Neural progenitor cell (in vitro differentiated cells): ENCODE measurements at regions not wholly inside any gene's neighbourhood (a gene's known extent, or its start where the extent isn't known, plus 50 kb on each side); places are given as distances from the start of the nearest gene placed in this dataset.

Experiments
- DNase-seq: peaks from one replicate; pipeline ENCODE4 v3.0.0-alpha.2; 2016; ENCODE audit warnings: low spot score
- H2AFZ ChIP-seq: fragments of 200-600 bp; sonication (generic); replicated peaks from 2 replicates; pipeline ENCODE4 v1.6.1; 2016; ENCODE audit warnings: antibody characterized with exemption
- H3F3A ChIP-seq: fragments of 200-600 bp; sonication (generic); 2 replicates; pipeline ENCODE4 v1.6.1; 2016; ENCODE audit warnings: antibody characterized with exemption, low read depth
- H3K27ac ChIP-seq: fragments of 200-600 bp; sonication (generic); 2 replicates; pipeline ENCODE4 v1.5.1; 2016; ENCODE audit warnings: mild to moderate bottlenecking
- H3K27me3 ChIP-seq: fragments of 200-600 bp; sonication (generic); 2 replicates; pipeline ENCODE4 v1.6.1; 2016; ENCODE audit warnings: mild to moderate bottlenecking, moderate library complexity
- H3K36me3 ChIP-seq: fragments of 200-600 bp; sonication (generic); 2 replicates; pipeline ENCODE4 v1.5.1; 2016
- H3K4me1 ChIP-seq: fragments of 200-600 bp; sonication (generic); 2 replicates; pipeline ENCODE4 v1.6.1; 2016; ENCODE audit warnings: mixed run types
- H3K4me2 ChIP-seq: fragments of 200-600 bp; sonication (generic); 2 replicates; pipeline ENCODE4 v1.6.1; 2016
- H3K4me3 ChIP-seq: fragments of 200-600 bp; sonication (generic); 2 replicates; pipeline ENCODE4 v1.5.1; 2016
- H3K79me2 ChIP-seq: fragments of 200-600 bp; sonication (generic); 2 replicates; pipeline ENCODE4 v1.6.1; 2016; ENCODE audit warnings: low read depth
- H3K9ac ChIP-seq: fragments of 200-600 bp; sonication (generic); 2 replicates; pipeline ENCODE4 v1.6.1; 2016
- H3K9me3 ChIP-seq: fragments of 200-600 bp; sonication (generic); 2 replicates; pipeline ENCODE4 v1.5.1; 2016; ENCODE audit warnings: low read depth
- H4K20me1 ChIP-seq: fragments of 200-600 bp; sonication (generic); 2 replicates; pipeline ENCODE4 v1.6.1; 2016; ENCODE audit warnings: low read depth
- H3K27ac Mint-ChIP-seq: 3 replicates; pipeline ENCODE4 v1.8.0; 2021; ENCODE audit warnings: mixed read lengths
- H3K27me3 Mint-ChIP-seq: 2 replicates; pipeline ENCODE4 v1.8.0; 2022; ENCODE audit warnings: low read depth, mild to moderate bottlenecking, inconsistent platforms, moderate library complexity, mixed read lengths; ENCODE audit not compliant: insufficient read depth
- H3K36me3 Mint-ChIP-seq: 3 replicates; pipeline ENCODE4 v1.8.0; 2021; ENCODE audit warnings: mixed read lengths
- H3K4me1 Mint-ChIP-seq: 3 replicates; pipeline ENCODE4 v1.8.0; 2021; ENCODE audit warnings: mixed read lengths
- H3K4me3 Mint-ChIP-seq: 3 replicates; pipeline ENCODE4 v1.8.0; 2021; ENCODE audit warnings: mild to moderate bottlenecking, moderate library complexity, mixed read lengths
- H3K9me3 Mint-ChIP-seq: 3 replicates; pipeline ENCODE4 v1.8.0; 2020; ENCODE audit warnings: mixed read lengths
- EZH2 ChIP-seq: fragments of 200-600 bp; sonication (generic); IDR thresholded peaks from 2 replicates; pipeline ENCODE4 v1.6.1; 2017; ENCODE audit warnings: antibody characterized with exemption, mild to moderate bottlenecking, moderate library complexity
- EZH2phosphoT487 ChIP-seq: fragments of 200-600 bp; sonication (generic); IDR thresholded peaks from 2 replicates; pipeline ENCODE4 v1.6.1; 2017; ENCODE audit warnings: antibody characterized with exemption
- TF ChIP-seq, protein P1 (sequence below): fragments of 200-600 bp; sonication (generic); IDR thresholded peaks from 2 replicates; pipeline ENCODE4 v1.5.1; 2017; ENCODE audit warnings: antibody characterized with exemption, mild to moderate bottlenecking

DNA sequence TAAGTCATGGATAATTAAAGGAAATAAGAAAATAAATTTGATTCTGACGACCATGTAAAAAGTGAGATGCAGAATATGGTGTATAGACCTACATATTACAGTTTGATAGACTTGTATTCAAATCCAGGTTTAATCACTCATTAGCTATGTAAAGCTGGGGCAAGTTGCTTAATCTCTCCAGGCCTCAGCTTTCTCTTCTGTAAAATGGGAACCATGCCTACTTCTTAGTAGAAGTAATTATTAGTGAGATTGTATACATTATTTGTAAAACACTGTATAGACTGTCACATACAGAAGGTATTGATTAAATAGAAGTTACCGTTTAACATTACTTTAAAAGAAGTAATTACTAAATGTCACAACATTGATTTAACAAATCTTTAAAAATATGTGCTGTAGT is 392.2 kb downstream of the STK39 start:
- Histone ChIP-seq H4K20me1 (no peaks in the 10 kb centered on the region), H3K9me3 (no peaks in the 10 kb centered on the region), H3K27ac (no peak overlapping the region), H3K4me2 (no peak overlapping the region), H3K4me1 (peaks cover 23% of the 10 kb centered on the region), H3F3A (peaks cover 12% of the 10 kb centered on the region), H2AFZ (no peak overlapping the region), H3K27me3 (no peaks in the 10 kb centered on the region), H3K4me3 (no peak overlapping the region), H3K36me3 (no peaks in the 10 kb centered on the region), H3K79me2 (no peaks in the 10 kb centered on the region), H3K9ac (no peak overlapping the region)
- Mint-ChIP-seq H3K4me1 (no peaks in the 10 kb centered on the region), H3K27me3 (no peaks in the 10 kb centered on the region), H3K27ac (no peak overlapping the region), H3K36me3 (no peaks in the 10 kb centered on the region), H3K9me3 (no peaks in the 10 kb centered on the region), H3K4me3 (no peak overlapping the region)
- no peak for DNase-seq
- TF ChIP-seq EZH2 = no peak
- TF ChIP-seq, protein P1, sequence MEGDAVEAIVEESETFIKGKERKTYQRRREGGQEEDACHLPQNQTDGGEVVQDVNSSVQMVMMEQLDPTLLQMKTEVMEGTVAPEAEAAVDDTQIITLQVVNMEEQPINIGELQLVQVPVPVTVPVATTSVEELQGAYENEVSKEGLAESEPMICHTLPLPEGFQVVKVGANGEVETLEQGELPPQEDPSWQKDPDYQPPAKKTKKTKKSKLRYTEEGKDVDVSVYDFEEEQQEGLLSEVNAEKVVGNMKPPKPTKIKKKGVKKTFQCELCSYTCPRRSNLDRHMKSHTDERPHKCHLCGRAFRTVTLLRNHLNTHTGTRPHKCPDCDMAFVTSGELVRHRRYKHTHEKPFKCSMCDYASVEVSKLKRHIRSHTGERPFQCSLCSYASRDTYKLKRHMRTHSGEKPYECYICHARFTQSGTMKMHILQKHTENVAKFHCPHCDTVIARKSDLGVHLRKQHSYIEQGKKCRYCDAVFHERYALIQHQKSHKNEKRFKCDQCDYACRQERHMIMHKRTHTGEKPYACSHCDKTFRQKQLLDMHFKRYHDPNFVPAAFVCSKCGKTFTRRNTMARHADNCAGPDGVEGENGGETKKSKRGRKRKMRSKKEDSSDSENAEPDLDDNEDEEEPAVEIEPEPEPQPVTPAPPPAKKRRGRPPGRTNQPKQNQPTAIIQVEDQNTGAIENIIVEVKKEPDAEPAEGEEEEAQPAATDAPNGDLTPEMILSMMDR = no peak
- no peak for TF ChIP-seq EZH2phosphoT487

DNA sequence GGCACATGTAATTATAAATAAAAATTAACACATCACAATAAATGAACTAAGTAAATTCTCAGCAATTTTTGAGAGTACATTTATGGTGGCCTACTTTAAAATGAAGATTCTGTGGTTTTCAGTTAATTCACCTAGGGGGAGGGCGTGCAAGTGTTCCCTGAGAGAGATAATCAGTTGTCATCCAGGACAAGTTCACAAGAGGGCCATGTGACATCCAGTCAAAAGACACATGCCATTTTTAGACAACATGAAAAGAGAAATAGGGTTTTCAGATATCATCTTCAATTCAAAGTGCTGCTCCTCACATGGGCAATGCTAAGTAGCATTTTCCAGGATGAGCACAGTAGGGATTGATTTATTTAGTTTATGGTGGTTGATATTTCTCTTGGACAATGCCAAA is 393.7 kb downstream of the STK39 start:
- Mint-ChIP-seq H3K27ac (no peak overlapping the region), H3K9me3 (peaks cover 10% of the 10 kb centered on the region), H3K27me3 (peaks cover 3% of the 10 kb centered on the region), H3K4me3 (no peak overlapping the region), H3K36me3 (peaks cover 3% of the 10 kb centered on the region), H3K4me1 (no peaks in the 10 kb centered on the region)
- H4K20me1 ChIP-seq = no peaks in the 10 kb centered on the region
- H3F3A ChIP-seq = peaks cover 12% of the 10 kb centered on the region
- no peaks in the 10 kb centered on the region for H3K27me3 ChIP-seq
- H3K79me2 ChIP-seq = no peaks in the 10 kb centered on the region
- H3K36me3 ChIP-seq = no peaks in the 10 kb centered on the region
- TF ChIP-seq EZH2 (no peak), EZH2phosphoT487 (no peak)
- TF ChIP-seq, protein P1 = no peak
- no peak overlapping the region for H3K9ac ChIP-seq
- H3K4me3 ChIP-seq = no peak overlapping the region
- no peak overlapping the region for H3K27ac ChIP-seq
- H3K9me3 ChIP-seq = no peaks in the 10 kb centered on the region
- no peak overlapping the region for H2AFZ ChIP-seq
- H3K4me1 ChIP-seq = peaks cover 11% of the 10 kb centered on the region
- DNase-seq = no peak
- H3K4me2 ChIP-seq = no peak overlapping the region

DNA sequence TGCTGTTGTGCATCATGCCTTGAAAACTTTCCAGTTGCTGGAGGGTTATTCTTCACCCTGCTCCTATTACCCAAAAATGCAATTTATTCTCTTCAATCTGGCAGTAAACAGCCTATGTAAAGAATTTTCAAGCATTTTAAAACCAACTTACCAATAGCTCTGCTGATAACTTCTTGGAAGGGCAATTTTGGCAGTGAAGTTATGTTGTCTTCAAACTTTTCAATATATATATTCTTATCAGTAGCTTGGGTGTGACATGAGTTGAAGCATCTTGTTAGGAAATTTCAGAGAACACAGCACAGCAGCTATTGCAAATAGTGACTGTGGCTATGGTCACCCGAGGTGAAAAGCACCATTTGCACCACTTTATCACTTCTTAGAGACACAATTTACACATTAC is 395.5 kb downstream of the STK39 start:
- no peak for TF ChIP-seq EZH2
- TF ChIP-seq, protein P1 = no peak
- no peak for TF ChIP-seq EZH2phosphoT487
- H3K36me3 ChIP-seq = no peaks in the 10 kb centered on the region
- peaks cover 3% of the 10 kb centered on the region for H3K27me3 Mint-ChIP-seq
- H3K36me3 Mint-ChIP-seq = peaks cover 3% of the 10 kb centered on the region
- no peaks in the 10 kb centered on the region for H3K4me1 Mint-ChIP-seq
- no peak overlapping the region for H2AFZ ChIP-seq
- no peaks in the 10 kb centered on the region for H3K79me2 ChIP-seq
- no peak overlapping the region for H3K4me2 ChIP-seq
- no peak overlapping the region for H3K9ac ChIP-seq
- no peak overlapping the region for H3K4me3 ChIP-seq
- peaks cover 18% of the 10 kb centered on the region for H3K9me3 Mint-ChIP-seq
- no peak overlapping the region for H3K4me3 Mint-ChIP-seq
- peaks cover 5% of the 10 kb centered on the region for H3K4me1 ChIP-seq
- H3F3A ChIP-seq = peaks cover 5% of the 10 kb centered on the region
- no peak for DNase-seq
- no peaks in the 10 kb centered on the region for H3K27me3 ChIP-seq
- H4K20me1 ChIP-seq = no peaks in the 10 kb centered on the region
- no peak overlapping the region for H3K27ac Mint-ChIP-seq
- no peak overlapping the region for H3K27ac ChIP-seq
- no peaks in the 10 kb centered on the region for H3K9me3 ChIP-seq
